ENCODE measurements at regions not wholly inside any gene's neighbourhood (a gene's known extent, or its start where the extent isn't known, plus 50 kb on each side); places are given as distances from the start of the nearest gene placed in this dataset.

- TF ChIP-seq CTCF (conservative IDR thresholded peaks at IDR 0.05; ENCODE audit: low read depth, low read length) = no peak
- no peak for TF ChIP-seq EZH2 (IDR thresholded peaks at IDR 0.05; ENCODE audit: borderline replicate concordance, low read depth, low read length, poor library complexity, severe bottlenecking)
Measured at GRCh38 chr7:137084607-137085380, 216.3 kb downstream of the CHRM2 start.

Data from A673 (cell line).